ENCODE measurements at regions not wholly inside any gene's neighbourhood (a gene's known extent, or its start where the extent isn't known, plus 50 kb on each side); places are given as distances from the start of the nearest gene placed in this dataset.
A peak's percentile ranks its signal among the peaks of the same experiment; 100 is the strongest.
"Not testable (repeated sequence)": the region's sequence is repeated elsewhere in the genome, so short reads cannot be mapped to it uniquely, and the experiment has no call there.

DNA sequence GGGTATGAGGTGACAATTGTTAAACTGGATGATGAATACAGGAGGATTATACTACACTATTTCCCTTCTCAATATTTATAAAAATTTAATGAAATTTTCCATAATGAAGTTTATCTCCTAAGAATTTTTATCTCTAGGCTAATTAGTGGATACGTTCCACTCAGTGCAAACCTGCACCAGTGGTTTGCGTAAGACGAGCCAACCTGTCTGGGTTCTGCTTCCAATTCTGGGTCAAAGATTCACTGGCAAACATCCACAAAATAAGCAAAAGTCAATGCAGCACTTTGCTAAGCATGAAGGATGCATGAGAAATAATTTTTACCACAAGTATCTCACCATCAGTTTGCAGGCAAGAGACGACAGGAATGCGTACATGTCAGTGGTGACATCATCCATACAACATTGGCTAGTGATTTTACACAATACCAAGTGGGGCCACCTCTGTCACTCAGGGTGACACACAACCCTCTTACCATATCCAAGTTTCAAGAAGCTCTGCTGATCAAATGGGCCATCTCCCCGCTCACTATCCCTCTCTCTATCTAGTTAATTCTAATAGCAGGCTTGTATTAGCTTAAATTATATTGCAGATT is 51.7 kb downstream of the FAM50B start:
- no peak for DNase-seq

DNA sequence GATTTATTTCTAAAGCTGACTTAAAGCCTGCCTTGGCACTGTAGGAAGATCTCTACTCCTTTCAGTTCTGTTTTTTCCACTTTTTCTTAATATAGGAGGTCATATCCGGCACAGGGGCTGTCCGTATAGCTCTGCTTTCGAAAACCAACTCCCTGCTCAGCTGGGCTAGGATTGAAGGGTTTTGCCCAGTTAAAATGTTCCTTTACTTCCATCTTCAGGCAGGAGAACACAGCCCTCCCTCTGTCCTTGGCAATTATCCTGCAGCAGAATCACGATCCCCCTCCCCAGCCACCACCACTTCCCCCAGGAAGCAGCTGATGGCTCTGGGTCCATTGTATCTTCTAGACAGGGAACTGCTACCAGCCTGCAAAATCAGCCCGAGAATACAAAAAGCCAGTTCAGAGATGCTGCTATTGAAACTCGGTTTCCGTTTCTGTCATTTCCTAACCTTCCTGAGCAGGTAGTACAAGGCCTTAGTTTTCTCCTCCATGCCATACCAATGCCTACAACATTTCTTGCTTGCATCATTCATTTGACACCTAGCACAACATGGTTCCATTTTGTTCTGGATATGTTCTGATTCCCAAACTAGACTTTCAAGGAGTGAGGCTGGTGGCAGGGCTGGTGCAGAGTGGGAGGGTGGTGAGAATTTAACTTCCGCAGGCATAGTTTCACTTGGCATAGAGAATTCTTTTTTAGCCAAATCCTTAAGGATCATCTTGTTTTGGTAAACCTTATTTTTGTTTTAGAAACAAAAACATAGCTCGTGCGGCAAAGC is 53.9 kb downstream of the FAM50B start:
- DNase-seq = no peak

DNA sequence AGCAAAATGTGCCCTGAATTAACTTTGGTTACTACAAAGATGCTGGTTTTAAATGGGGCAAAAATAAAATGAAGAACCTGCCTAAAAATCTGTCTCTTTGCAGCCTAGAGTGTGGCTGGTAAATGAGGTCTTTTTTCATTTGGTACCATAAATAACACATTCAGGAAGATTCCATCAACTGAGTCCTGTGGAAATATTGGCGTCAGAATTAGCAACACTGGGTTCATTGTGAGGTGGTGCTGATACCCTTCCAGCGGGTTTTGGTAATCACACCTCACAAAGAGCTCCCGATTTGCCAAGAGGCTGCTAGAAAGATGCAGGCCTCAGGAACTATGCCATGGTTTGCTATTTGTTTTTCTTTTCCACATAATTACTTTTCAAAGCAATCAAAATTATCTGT is 55.3 kb downstream of the FAM50B start:
- DNase-seq = no peak

DNA sequence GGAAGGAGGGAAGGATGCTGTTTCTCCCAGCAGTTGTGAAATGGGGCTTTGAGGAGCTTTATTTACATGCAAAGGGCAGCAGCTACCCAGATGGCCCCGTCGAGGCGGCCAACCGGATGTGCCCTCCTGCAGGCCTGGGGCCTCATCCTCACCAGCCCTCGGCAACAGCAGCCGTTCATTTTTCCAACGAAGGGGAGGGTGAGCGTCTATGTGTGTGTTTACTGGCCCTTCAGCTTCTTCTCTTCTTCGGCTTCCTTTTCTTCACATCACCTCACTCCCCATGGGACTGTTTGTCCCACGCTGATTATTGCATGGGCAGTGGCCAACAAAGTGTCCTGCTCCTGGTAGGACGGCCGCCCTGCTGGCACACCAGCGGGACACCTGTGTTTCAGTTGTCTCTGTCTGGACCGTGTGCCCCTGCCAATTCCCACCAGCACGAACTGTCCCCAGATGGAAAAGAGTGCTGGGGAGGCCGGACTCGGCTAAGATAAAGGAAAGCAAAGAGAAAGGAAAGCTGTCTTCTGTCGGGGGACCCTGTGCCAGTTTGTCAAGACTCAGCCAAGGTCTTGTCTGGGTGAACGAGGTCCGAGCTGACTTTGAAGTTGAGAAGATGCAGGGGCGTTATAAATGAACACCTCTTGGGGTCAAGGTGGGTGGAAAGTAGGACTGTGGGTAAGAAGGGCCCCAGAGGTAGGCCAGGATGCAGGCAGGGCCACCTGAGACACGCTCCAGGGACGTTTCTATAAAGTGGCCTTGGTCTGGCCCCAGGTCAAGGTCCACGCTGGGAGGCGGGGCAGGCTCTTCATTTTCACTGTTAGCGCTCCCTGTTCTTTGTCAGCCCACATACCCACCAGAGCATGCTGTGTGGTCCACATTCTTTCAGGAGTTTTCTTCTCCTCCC is 57.0 kb downstream of the FAM50B start:
- no peak for DNase-seq

DNA sequence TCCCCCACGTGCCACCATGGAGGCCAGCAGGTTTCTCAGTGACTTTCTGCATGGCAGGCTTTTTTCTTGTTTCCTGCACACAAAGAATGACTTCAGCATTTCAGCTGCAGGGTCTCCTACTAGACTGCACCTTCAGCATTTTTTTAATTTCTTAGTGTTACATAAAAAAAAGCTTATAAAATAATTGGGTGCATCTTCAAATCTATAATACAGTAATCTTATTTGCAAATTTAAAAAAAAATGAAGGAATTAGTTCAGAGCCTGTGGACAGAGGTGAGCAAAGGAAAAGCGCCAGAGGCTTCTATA is 57.6 kb downstream of the FAM50B start:
- no peak for DNase-seq

DNA sequence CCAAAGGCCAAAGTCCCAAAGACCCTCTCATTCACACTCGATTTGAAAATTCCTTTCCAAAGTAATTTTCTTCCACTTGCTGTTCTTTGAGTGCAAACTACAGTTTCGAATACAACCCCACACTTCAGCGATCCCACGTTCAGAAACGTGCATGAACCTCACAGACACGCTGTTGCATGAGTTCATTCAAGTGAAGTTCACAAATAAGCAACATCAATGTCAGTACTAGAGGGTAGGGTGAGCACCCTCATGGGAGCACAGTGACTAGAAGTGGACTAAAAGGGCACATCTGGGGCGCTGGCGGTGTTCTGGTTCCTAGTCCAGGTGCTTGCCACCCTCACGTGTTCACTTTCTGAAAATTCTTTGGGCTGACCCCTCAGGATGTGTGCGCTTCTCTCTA is 59.0 kb downstream of the FAM50B start:
- no peak for DNase-seq

DNA sequence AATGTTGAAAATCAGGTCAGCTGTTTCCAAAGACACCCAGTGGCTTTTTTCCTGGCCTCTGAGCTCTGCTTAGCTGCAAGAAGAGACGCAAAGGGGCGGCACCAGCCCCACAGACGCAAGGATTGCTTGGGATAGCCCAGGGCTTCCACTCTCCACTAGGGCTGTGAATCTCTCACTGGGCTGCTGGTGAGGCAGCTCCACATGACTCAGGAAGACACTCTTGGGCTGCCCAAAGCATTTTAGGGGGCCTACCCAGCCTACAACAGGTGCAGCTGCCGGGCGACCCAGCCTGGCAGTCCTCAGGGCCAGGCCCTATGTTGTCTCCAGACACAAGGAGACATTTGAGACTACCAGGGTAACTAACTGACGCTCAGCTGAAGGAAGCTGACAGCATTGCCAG is 59.8 kb downstream of the FAM50B start:
- no peak for DNase-seq

DNA sequence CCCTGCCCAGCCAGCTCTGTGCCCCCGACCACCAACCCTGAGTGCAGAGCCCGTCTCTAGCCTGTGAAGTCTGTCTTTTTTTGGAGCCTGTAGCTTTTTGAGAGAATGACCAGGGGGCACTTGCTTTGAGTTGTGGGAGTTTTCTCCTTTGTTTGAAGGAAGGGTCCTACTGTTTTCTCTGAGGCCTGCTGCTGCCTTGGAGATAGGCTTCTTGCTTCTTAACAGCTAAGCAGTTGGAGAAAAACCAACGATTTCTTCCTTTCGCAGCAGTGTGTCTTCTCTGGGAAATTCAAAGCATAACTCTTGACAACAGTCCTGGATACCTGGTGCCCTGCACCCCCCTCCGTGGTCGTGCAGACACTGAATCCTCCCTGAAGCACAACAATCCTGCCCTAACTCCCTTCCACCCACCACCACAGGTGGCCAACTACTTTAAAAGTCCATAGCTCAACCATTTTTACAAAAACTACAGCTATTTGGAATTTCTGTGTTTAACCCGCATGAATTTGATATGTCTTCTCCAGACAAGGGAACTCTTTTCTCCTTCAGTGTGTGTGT is 61.0 kb downstream of the FAM50B start:
- no peak for DNase-seq

DNA sequence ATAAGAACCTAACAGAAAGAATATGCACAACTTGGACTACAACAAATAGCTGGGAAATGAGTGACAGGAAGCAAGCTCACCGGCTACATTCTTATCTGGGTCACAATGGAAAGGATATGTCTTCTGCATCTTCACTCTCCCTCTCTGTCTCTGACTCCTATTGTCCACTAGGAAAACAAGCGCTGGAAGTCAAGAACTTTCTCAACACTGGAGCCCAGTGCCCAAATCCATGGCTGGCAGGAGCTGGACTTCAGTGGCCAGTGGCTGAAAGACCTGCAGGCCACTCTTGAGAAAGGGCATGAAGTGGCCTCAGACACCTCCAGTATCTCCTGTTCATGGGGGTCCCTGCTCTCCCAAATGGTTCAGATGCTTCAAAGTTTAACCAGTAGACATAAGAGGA is 62.0 kb downstream of the FAM50B start:
- DNase-seq = no peak

DNA sequence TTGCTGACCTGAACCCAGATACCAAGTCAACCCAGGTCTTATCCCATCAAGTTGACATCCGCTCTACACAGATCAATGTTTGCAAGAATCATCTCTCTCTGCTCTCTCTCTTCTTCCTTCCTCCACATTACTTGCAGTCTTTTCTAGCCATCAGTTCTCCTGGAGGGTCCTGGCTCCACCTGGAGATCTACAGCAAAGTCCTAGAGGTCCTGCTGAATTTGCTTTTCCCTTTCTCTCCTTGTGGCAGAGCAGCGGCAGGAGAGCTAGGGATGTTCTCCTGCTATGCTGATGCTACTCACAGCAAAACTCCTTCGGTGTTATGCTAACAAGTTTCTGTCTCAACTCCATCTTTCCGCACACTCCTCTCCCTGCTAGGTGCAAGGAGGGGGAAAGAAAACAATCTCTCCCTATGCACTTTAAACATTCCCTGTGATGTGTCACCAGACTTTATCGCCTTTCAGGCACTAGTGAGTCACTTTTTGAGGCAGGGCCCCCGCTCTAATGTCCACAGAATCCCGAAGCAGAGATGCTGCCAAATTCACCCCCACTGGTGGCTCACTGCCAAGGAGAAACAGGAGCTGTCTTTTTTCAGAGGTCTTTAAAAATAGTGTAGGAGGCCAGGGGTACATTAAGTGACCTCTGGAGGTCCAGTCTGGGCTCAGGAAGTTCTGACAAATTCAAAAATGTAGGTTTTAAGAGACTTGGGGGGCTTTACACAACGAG is 62.6 kb downstream of the FAM50B start:
- DNase-seq = peak; percentile 84

DNA sequence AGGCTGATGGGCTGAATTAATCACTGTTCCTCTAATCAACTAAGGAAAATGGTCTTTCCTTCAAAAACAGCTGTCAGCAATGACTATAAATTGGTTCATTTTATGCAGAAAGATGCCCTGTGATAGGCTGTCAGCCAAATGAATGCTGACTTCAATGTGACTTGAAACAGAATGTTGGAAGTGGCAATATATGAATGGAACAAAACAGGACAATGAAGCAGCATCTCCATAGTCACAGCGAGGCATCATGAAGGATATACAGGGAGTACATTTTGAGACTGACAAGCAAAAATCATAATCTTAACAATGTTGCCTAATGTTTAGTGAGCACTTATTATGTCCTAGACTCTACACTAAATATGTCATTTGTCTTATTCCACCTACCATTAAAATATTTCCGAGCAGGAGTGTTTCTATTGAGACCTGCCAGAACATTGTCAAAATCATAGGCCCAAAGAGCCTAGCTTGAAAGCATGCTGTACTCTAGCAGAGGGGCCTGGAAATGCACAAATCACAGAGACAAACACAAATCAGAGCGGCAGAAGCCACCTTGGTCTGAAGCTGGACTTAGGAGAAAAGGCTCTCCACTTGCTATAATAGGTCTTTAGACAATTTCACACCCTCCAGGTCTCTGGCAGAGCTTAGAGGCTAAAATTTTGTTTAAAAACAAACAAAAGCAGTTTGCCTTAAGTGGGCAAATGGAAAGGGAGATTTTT is 63.3 kb downstream of the FAM50B start:
- DNase-seq = no peak

DNA sequence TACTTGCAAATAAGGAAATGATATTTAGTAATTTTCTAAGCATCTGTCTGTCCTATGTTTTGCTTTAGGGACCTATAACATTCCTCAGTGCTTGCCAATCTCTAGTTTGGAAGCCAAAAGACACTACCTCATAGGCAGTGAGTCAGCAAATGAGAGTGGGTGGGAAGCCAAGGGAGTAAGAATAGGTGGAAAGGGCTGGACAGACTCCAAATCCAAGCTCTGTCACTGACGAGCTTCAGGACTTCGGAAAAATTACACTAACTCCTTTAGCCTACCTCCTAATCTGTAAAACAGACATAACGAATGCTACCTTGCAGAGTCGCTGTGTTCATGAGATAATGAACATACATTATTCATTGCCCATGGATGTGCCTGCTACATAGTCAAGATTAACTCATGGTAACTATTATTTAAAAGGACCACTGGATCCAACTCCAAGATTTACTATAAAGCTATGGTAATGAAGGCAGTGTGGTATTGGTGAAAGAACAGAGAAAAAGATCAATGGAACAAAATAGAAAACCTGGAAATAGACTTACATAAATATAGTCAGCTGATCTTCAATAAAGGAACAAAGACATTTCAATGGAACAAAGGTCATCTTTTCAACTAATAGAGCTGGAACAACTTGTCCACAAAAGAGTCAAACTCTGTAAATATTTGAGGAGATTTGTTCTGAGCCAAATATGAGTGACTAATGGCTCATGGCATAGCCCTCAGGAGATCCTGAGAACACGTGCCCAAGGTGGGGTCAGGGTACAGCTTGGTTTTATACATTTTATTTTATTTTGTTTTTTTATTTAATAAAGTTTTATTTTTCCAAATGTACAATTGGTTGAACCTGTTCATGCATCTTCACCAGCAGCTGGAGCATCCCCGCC is 64.1 kb downstream of the FAM50B start:
- peak; percentile 93 for DNase-seq

DNA sequence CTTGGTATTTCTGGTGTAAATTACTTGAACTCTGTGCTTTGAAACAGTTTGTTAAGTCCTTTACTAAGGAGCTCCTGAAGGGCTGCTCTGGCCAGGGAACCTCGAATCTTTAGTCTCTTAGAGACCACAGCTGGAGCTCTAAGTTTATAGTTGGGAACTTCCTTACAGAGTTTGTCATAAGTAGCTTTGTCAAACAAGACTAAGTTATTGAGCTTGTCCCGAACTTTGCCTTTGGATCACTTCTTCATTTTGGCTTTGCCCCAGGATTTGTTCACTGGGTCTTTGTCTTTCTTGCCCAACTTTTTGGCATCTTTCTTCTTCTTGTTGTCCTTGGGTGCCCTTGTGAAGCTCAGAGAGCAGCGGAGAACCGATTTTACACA is 64.8 kb downstream of the FAM50B start:
- DNase-seq = no peak

DNA sequence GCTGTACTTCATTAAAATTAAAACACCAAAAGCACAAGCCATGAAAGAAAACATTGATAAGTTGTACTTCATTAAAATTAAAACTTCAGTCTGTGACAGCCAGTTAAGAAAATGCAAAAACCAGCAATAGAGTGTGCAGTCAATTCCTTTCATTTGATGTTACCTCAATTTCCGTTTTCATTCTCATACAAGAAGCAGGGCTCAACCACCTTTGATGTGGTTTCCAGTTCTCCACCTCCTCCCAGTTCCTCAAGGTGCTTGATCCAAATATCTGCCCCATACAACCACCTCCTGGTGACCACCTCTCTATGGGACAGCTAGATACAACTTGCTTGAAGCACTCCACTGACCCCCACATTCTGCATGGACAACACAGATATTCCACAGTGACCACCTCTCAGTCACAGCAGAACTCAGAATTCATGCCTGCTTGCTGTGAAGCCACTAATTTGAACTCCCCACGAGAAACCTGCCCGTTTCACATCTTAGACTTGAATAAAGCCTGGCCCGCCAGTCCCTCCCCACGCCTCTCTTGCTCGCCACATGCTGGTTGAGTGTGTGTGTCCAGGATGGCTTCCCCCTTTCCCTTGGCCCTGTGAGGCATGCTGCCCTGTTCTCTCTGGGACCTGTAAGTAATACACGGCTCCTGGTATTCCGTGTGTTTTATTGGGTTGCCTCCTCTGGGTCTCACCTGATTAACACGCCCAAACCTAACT is 66.1 kb downstream of the FAM50B start:
- no peak for DNase-seq

DNA sequence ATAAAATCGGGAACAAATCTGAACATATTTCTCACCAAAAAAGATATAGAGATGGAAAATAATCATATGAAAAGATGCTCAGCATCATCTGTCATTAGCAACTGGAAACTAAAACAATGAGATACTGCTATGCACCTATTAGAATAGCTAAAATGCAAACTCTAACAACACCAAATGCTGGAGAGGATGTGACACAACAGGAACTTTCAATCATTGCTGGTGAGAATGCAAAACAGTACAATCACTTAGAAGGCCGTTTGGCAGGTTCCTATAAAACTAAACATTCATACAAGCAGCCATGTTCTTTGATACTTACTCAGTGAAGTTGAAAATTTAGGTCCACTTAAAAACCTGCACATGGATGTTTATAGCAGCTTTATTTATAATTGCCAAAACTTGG is 67.0 kb downstream of the FAM50B start:
- no peak for DNase-seq

DNA sequence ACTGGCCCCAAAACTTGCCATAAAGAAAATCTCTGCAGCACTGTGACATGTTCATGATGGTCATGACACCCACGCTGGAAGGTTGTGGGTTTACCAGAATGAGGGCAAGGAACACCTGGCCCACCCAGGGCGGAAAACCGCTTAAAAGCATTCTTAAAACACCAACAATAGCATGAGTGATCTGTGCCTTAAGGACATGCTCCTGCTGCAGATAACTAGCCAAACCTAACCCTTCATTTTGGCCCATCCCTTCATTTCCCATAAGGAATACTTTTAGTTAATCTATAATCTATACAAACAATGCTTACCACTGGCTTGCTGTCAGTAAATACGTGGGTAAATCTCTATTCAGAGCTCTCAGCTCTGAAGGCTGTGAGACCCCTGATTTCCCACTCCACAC is 67.6 kb downstream of the FAM50B start:
- DNase-seq = not testable (repeated sequence)

DNA sequence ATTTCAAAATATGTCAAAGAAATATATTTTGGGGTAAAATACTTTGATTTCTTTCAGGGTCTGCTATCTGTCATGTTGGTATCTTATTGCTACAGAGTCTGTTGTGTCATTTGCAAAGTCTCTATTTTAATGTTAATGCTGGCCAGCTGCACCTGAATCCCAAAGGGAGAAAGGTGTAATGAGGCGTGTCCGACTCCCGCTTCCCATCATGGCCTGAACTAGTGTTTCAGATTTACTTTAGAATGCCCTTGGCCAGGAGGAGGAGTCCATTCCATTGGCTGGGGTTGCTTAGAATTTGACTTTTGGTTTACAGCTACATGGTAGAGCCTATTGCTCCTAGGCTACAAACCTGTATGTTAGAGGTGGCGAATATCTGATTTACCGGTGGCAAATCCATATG is 69.3 kb downstream of the FAM50B start:
- DNase-seq = no peak

DNA sequence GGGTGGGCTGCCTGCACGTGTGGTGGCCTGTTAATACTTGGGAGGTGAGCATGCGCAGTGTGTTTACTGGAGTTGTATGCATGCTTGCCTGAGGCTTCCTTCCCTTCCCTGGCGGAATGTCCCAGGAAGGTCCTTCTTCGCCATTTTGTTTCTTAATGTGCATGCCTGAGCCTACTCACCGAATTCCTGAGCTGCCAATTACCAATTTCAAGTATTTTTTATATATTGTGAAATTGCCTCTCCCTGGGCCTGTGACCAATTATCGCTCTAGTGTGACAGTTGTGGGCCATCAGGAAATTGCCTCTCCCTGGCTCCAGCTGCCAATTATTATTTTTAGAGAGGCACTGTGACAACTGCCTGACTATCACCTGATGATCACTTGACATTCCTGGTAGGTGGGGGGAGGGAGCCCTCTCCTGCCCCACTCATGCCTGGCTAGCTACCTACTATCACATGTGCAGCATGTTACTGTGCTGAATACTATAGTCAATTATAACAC is 70.0 kb downstream of the FAM50B start:
- DNase-seq = peak; percentile 11

DNA sequence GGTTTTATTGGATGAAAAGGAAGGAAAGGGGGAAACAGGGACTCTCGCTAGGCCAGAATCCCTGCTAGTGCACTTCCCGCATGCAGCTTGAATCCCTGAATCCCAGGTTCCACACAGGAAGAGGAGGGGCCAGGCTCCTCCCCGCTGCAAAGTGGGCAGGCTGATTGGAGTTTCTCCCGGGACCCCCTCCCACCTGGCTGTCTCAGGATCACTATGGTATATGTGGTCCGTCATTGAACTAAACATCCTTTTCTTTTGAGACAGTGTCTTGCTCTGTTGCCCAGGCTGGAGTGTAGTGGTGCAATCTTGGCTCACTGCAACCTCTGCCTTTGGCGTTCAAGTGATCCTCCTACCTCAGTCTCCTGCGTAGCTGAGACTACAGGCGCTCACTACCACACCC is 70.7 kb downstream of the FAM50B start:
- no peak for DNase-seq

DNA sequence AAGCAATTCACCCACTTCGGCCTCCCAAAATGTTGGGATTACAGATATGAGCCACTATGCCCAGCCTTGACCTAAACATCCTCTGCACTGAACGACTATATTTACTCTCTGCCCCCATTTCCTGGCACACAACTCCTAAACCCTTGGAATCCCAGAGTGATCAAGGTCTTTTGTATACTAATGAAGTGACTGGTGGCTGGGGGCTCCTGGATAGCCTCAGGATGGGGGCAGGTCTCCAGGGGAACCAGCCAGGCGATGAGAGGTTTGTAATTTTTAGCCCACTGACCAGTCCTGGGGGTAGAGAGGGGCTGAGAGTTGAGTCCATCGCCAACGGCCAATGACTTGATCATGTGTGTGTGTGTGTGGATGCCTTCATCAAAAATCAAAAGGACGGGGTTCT is 71.1 kb downstream of the FAM50B start:
- DNase-seq = no peak

DNA sequence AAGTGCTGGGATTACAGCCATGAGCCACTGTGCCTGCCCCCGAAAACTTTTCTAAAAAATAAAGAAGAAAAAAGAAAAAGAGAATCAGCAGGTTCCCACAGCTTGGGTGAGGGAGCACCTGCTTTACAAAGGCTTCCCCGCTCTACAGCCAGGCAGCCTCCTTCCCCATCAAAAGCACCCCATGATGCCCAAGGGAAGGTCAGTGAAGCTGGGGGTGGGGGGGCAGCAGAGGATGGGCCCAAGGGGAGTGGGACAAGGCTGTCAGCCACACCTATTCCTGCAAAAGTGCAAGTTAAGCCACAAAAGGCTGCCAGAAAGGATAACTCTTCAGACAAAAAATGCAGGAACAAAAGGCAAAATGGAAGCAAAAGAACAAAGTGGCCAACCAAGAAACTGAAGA is 72.5 kb downstream of the FAM50B start:
- DNase-seq = no peak

All from NCI-H226 (cell line).